ENCODE measurements at regions not wholly inside any gene's neighbourhood (a gene's known extent, or its start where the extent isn't known, plus 50 kb on each side); places are given as distances from the start of the nearest gene placed in this dataset.

GRCh38 chr13:70448820-70449219, 340.6 kb upstream of the KLHL1 start:
- TF ChIP-seq ZFP3 (CRISPR knock-in tag; IDR thresholded peaks at IDR 0.05) (no peak), ESRRG (CRISPR knock-in tag; IDR thresholded peaks at IDR 0.05) (no peak), ZNF565 (CRISPR knock-in tag; conservative IDR thresholded peaks at IDR 0.05; ENCODE audit: low read depth) (no peak), ISL1 (CRISPR knock-in tag; IDR thresholded peaks at IDR 0.05) (no peak), TOX (CRISPR knock-in tag; IDR thresholded peaks at IDR 0.05; ENCODE audit: borderline replicate concordance) (no peak)

Data from SK-N-SH treated with all-trans-retinoic acid at 6 μM for 48 hours (cell line).